ENCODE measurements at regions not wholly inside any gene's neighbourhood (a gene's known extent, or its start where the extent isn't known, plus 50 kb on each side); places are given as distances from the start of the nearest gene placed in this dataset.

DNA sequence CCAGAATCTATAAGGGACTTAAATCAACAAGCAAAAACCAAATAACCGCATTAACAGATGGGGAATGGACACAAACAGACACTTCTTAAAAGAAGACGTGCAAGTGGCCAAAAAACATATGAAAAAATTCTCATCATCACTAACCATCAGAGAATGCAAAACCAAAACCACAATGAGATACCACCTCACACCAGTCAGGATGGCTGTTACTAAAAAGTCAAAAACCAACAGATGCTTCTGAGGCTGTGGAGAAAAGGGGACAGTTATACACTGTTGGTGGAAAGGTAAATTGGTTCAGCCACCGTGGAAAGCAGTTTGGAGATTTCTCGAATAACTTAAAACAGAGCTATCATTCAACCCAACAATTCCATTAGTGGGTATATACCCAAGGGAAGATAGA, 124.9 kb upstream of the OLIG2 start:
- H3K4me3 ChIP-seq = no peak overlapping the region
- H3K27me3 ChIP-seq = no peaks in the 10 kb centered on the region
- no peaks in the 10 kb centered on the region for H3K9me3 ChIP-seq (ENCODE audit: low read depth)
- no peak overlapping the region for H3K27ac ChIP-seq
- no peaks in the 10 kb centered on the region for H3K36me3 ChIP-seq
- TF ChIP-seq, protein P1, sequence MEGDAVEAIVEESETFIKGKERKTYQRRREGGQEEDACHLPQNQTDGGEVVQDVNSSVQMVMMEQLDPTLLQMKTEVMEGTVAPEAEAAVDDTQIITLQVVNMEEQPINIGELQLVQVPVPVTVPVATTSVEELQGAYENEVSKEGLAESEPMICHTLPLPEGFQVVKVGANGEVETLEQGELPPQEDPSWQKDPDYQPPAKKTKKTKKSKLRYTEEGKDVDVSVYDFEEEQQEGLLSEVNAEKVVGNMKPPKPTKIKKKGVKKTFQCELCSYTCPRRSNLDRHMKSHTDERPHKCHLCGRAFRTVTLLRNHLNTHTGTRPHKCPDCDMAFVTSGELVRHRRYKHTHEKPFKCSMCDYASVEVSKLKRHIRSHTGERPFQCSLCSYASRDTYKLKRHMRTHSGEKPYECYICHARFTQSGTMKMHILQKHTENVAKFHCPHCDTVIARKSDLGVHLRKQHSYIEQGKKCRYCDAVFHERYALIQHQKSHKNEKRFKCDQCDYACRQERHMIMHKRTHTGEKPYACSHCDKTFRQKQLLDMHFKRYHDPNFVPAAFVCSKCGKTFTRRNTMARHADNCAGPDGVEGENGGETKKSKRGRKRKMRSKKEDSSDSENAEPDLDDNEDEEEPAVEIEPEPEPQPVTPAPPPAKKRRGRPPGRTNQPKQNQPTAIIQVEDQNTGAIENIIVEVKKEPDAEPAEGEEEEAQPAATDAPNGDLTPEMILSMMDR (IDR thresholded peaks at IDR 0.05; ENCODE audit: low read depth, low read length) = no peak
- no peak for DNase-seq (ENCODE audit: low read depth in 1 of 2, low spot score in 1 of 2)
- no peaks in the 10 kb centered on the region for H3K4me1 ChIP-seq (ENCODE audit: low read depth)

DNA sequence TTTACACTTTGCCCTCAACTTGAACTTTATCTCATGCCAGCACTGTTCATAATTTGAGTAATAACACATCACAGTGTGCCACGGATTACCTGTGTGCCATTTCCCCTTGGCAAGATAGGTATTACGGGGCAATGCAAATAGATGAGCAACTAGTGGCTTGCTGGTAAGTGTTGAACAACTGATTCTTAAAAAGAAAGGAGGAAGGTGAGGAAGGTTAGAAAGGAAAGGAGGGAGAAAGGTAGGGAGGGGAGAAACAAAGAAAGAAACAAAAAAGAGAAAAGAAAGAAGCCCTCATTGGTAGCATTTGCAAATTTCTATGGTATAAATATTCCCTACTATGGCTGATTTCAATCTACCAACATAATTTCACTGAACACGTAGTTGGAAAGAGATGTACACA, 118.2 kb upstream of the OLIG2 start:
- H3K4me3 ChIP-seq = no peak overlapping the region
- no peaks in the 10 kb centered on the region for H3K4me1 ChIP-seq (ENCODE audit: low read depth)
- no peak for DNase-seq (ENCODE audit: low read depth in 1 of 2, low spot score in 1 of 2)
- TF ChIP-seq, protein P1 (IDR thresholded peaks at IDR 0.05; ENCODE audit: low read depth, low read length) = no peak
- H3K27ac ChIP-seq = no peak overlapping the region
- no peaks in the 10 kb centered on the region for H3K9me3 ChIP-seq (ENCODE audit: low read depth)
- no peaks in the 10 kb centered on the region for H3K27me3 ChIP-seq
- H3K36me3 ChIP-seq = no peaks in the 10 kb centered on the region

DNA sequence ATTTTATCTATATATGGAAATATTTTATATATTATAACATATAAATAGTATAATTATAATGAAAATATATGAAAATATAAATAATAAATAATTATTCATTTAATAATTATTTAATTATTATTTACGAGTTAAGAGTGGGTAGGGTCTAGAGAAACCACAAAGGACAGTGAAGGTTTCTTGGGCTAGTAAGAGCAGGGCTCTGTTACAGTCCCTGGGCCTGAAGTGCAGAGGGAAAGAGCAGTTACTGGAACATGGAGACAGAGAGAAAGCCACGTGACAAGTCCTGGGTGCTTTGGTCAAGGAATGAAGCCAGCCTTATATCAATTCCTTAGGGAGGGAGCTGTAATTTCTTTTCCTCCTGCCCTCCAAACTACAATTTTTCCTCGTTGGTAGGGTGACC, 117.2 kb upstream of the OLIG2 start:
- Histone ChIP-seq H3K27me3 (no peaks in the 10 kb centered on the region), H3K36me3 (no peaks in the 10 kb centered on the region), H3K4me1 (ENCODE audit: low read depth) (no peaks in the 10 kb centered on the region), H3K27ac (no peak overlapping the region), H3K9me3 (ENCODE audit: low read depth) (no peaks in the 10 kb centered on the region), H3K4me3 (no peak overlapping the region)
- no peak for DNase-seq (ENCODE audit: low read depth in 1 of 2, low spot score in 1 of 2)
- TF ChIP-seq, protein P1 (IDR thresholded peaks at IDR 0.05; ENCODE audit: low read depth, low read length) = no peak

DNA sequence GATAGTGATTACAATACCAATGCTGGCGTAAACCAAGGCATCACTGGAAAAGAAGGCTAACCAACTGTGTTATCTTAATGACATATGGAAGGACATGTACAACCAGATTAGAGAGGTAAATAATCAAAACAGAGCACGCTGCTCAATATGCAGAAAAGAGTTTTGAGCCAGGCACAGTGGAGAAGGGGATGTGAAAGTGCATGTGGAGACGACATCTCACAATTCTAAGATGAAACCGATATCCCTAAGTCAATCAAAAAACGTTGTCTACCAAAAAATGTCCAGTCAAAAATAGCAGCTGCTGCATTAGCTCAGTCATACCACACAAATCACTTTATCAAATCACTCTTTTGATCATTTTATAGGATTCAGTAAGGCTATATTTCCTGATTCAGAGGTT, 116.3 kb upstream of the OLIG2 start:
- no peak for DNase-seq (ENCODE audit: low read depth in 1 of 2, low spot score in 1 of 2)
- H3K4me1 ChIP-seq (ENCODE audit: low read depth) = no peaks in the 10 kb centered on the region
- no peaks in the 10 kb centered on the region for H3K36me3 ChIP-seq
- H3K4me3 ChIP-seq = no peak overlapping the region
- TF ChIP-seq, protein P1 (IDR thresholded peaks at IDR 0.05; ENCODE audit: low read depth, low read length) = no peak
- no peaks in the 10 kb centered on the region for H3K27me3 ChIP-seq
- H3K27ac ChIP-seq = no peak overlapping the region
- no peaks in the 10 kb centered on the region for H3K9me3 ChIP-seq (ENCODE audit: low read depth)

DNA sequence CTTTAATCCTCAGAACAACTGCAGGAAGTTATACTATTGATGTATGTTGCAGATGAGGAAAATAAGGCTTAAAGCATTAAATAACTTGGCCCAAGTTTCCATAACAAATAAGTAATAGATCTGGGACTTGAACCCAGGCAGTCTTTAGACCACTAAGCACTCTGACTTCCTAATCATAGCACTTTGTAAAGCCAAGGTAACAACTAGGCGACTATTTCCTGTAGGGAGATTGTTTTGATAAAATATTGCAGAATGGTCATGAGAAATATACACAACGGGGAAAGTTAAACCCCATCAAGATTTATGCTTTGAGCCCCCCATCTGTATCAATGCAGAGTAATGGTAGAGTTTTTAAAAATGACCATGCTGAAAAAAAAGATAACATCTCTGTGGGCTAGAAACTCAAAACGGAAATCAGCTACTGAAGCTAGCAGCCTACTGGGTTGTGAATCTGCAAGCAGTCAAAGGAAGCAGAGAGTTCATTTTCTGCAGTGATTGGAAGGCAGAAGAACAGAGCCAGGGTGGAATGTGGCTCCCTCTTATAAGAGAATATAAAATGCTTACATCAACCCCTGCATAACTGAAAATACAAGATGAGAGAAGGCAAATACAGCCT, 111.2 kb upstream of the OLIG2 start:
- H3K4me3 ChIP-seq = no peak overlapping the region
- H3K27ac ChIP-seq = no peak overlapping the region
- TF ChIP-seq, protein P1 (IDR thresholded peaks at IDR 0.05; ENCODE audit: low read depth, low read length) = no peak
- no peaks in the 10 kb centered on the region for H3K9me3 ChIP-seq (ENCODE audit: low read depth)
- DNase-seq (ENCODE audit: low read depth in 1 of 2, low spot score in 1 of 2) = no peak
- H3K4me1 ChIP-seq (ENCODE audit: low read depth) = no peaks in the 10 kb centered on the region
- no peaks in the 10 kb centered on the region for H3K36me3 ChIP-seq
- no peaks in the 10 kb centered on the region for H3K27me3 ChIP-seq

DNA sequence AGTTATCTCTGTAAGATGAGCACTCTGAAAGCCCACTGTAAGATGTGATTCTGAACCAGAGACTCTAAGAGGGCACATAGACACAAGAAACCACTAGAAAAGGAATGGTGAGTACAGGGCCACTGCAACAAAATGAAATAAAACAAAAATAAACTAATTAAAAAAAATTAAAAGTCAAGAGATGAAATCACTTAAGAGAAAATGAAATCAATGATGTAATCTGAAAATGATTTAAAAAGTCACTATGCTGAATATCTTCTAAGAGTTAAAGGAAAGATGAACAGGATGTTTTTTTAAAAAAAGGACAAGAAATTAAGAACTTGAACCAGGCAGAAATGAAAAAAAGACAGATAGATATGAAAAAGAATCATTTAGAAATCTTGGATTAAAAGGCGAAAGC, 110.6 kb upstream of the OLIG2 start:
- TF ChIP-seq, protein P1 (IDR thresholded peaks at IDR 0.05; ENCODE audit: low read depth, low read length) = no peak

More for the DNA sequence above, 110.6 kb upstream of the OLIG2 start:
- H3K4me3 ChIP-seq = no peak overlapping the region
- H3K27ac ChIP-seq = no peak overlapping the region
- H3K36me3 ChIP-seq = no peaks in the 10 kb centered on the region
- no peaks in the 10 kb centered on the region for H3K27me3 ChIP-seq
- H3K4me1 ChIP-seq (ENCODE audit: low read depth) = no peaks in the 10 kb centered on the region
- no peaks in the 10 kb centered on the region for H3K9me3 ChIP-seq (ENCODE audit: low read depth)
- DNase-seq (ENCODE audit: low read depth in 1 of 2, low spot score in 1 of 2) = no peak
